ENCODE measurements at regions not wholly inside any gene's neighbourhood (a gene's known extent, or its start where the extent isn't known, plus 50 kb on each side); places are given as distances from the start of the nearest gene placed in this dataset.
A peak's percentile ranks its signal among the peaks of the same experiment; 100 is the strongest.

DNA sequence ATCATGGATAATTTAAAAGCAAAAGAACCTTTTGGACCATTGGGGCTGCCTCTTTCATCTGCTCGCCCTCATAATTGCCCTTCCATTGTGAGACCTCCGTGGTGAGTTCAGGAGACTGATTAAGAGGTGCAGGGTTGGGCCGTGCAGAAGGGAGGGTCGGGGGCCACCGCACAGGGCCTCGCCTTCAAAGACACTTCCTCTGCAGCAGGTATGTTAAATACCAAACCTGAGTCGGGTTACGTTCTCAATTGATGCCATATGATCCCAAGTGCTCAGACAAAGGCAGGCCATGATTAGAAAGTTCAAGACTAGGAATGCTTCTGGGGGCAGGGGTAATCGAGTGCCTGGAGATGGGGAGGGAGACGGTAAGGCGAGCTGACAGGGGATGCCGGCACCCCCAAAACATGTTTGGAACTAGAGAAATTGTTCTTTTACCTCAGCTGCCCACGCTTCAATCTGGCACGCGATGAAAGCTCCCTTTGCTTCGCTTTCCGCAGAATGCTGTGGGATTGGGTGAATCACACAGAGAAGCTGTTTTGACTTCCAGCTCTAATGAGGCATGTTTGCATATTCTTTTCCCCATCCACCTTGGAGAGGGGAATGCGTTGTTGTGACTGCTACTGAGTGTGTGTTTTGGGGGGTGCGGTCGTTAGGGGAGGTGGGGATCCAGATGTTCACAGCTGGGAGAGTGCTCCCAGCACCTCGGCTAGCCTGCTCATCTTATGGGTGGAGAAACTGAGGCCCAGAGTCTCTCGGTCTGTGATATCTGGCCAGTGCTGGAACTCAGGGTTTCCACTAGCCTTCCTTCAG lies 309.1 kb downstream of the MYCN start:
- intact Hi-C loops (cut with DNase I), result no loop called here
- H3K27ac ChIP-seq, result no peak overlapping the region
- H3K4me1 ChIP-seq, result no peaks in the 10 kb centered on the region
- H3K4me3 ChIP-seq, result no peak overlapping the region
- H3K36me3 ChIP-seq, result no peaks in the 10 kb centered on the region
- TF ChIP-seq CTCF (IDR thresholded peaks at IDR 0.05) (no peak), POLR2A (IDR thresholded peaks at IDR 0.05) (no peak)
- peak in 1 of 2 donors; percentile 47 for DNase-seq (ENCODE audit: extremely low spot score in 2 of 2)
- H3K9me3 ChIP-seq, result no peaks in the 10 kb centered on the region
- H3K27me3 ChIP-seq, result no peaks in the 10 kb centered on the region

- Histone ChIP-seq H3K36me3 (no peaks in the 10 kb centered on the region), H3K4me3 (no peak overlapping the region), H3K27ac (no peak overlapping the region), H3K4me1 (no peaks in the 10 kb centered on the region), H3K27me3 (no peaks in the 10 kb centered on the region), H3K9me3 (no peaks in the 10 kb centered on the region)
- peak in 1 of 2 donors; percentile 64 for DNase-seq (ENCODE audit: extremely low spot score in 2 of 2)
- intact Hi-C loops (cut with DNase I), result no loop called here
- TF ChIP-seq POLR2A (IDR thresholded peaks at IDR 0.05) (no peak), CTCF (IDR thresholded peaks at IDR 0.05) (no peak), POLR2AphosphoS5 (IDR thresholded peaks at IDR 0.05; ENCODE audit: insufficient read depth in 1 of 2, low read depth in 1 of 2) (no peak)
Observed at GRCh38 chr2:16248571-16249105, 308.3 kb downstream of the MYCN start.

- TF ChIP-seq CTCF (IDR thresholded peaks at IDR 0.05), result no peak
- TF ChIP-seq POLR2AphosphoS5 (IDR thresholded peaks at IDR 0.05; ENCODE audit: insufficient read depth in 1 of 2, low read depth in 1 of 2), result no peak
- TF ChIP-seq POLR2A (IDR thresholded peaks at IDR 0.05), result no peak
- peak in 1 of 2 donors; percentile 77 for DNase-seq (ENCODE audit: extremely low spot score in 2 of 2)
- Histone ChIP-seq H3K4me3 (no peak overlapping the region), H3K36me3 (no peaks in the 10 kb centered on the region), H3K9me3 (no peaks in the 10 kb centered on the region), H3K27me3 (no peaks in the 10 kb centered on the region), H3K4me1 (no peaks in the 10 kb centered on the region), H3K27ac (no peak overlapping the region)
- intact Hi-C loops (cut with DNase I), result no loop called here
Observed at GRCh38 chr2:16247326-16248122, 307.2 kb downstream of the MYCN start.

- no peaks in the 10 kb centered on the region for H3K36me3 ChIP-seq
- no peak overlapping the region for H3K4me3 ChIP-seq
- intact Hi-C loops (cut with DNase I), result no loop called here
- H3K27me3 ChIP-seq, result no peaks in the 10 kb centered on the region
- DNase-seq (ENCODE audit: extremely low spot score in 2 of 2), result no peak
- H3K27ac ChIP-seq, result no peak overlapping the region
- no peaks in the 10 kb centered on the region for H3K4me1 ChIP-seq
- H3K9me3 ChIP-seq, result no peaks in the 10 kb centered on the region
- TF ChIP-seq CTCF (IDR thresholded peaks at IDR 0.05), result no peak
- TF ChIP-seq POLR2A (IDR thresholded peaks at IDR 0.05), result no peak
- no peak for TF ChIP-seq POLR2AphosphoS5 (IDR thresholded peaks at IDR 0.05; ENCODE audit: insufficient read depth in 1 of 2, low read depth in 1 of 2)
Observed at GRCh38 chr2:16246911-16247310, 306.6 kb downstream of the MYCN start.
